A673 (cell line): ENCODE measurements at regions not wholly inside any gene's neighbourhood (a gene's known extent, or its start where the extent isn't known, plus 50 kb on each side); places are given as distances from the start of the nearest gene placed in this dataset.

Experiments
- CTCF ChIP-seq: fragments of 300-800, 200-600 bp; sonication (generic); conservative IDR thresholded peaks from 2 replicates; pipeline ENCODE4 v1.5.1; 2017; ENCODE audit warnings: low read depth, mild to moderate bottlenecking, antibody characterized with exemption, low read length, moderate library complexity, mixed read lengths
- EZH2 ChIP-seq: fragments of 200-600 bp; sonication (generic); IDR thresholded peaks from 2 replicates; pipeline ENCODE4 v1.6.1; 2017; ENCODE audit warnings: borderline replicate concordance, low read depth, mild to moderate bottlenecking, mixed read lengths, antibody characterized with exemption, low read length; ENCODE audit not compliant: poor library complexity, severe bottlenecking

DNA sequence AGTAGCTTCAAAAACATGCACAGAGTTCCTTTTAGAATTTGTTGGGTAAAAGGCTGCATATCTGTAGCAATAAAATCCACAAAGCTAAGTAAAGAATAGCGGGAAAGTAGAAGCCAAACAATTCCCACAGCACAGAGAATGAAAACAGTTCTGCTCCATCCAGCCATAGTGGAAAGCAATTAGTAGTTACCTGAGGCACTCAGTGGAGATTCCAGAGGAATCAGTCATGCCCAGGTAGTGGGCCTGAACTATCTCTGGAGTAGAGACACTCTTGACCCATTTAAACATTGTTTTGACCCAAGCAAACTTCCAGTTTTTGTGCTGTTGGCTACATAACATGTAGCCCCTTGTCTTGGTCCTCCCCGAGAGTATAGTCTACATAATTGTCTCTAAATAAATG, 559.5 kb upstream of the PTCHD4 start:
- TF ChIP-seq EZH2, result no peak
- TF ChIP-seq CTCF, result no peak
